Endothelial cell of umbilical vein (primary cell): ENCODE measurements at regions not wholly inside any gene's neighbourhood (a gene's known extent, or its start where the extent isn't known, plus 50 kb on each side); places are given as distances from the start of the nearest gene placed in this dataset.

Source experiments
- CTCF ChIP-seq, 2 donors: IDR thresholded peaks; 1 replicate in 1 of 2; 2 replicates in 1 of 2; pipeline ENCODE4 v1.5.1; 2011; ENCODE audit warnings: low read length in 2 of 2, mild to moderate bottlenecking in 2 of 2, moderate library complexity in 2 of 2, control low read depth in 1 of 2, inconsistent platforms in 1 of 2, low read depth in 1 of 2; ENCODE audit not compliant: insufficient read depth in 1 of 2; ENCODE audit errors: extremely low read depth in 1 of 2
- EZH2 ChIP-seq: IDR thresholded peaks from 2 replicates; pipeline ENCODE4 v1.6.1; 2012; ENCODE audit warnings: borderline replicate concordance, low read depth, mild to moderate bottlenecking, moderate library complexity, low read length, inconsistent platforms; ENCODE audit not compliant: severe bottlenecking
- GATA2 ChIP-seq: IDR thresholded peaks from 2 replicates; pipeline ENCODE4 v1.7.0; 2011; ENCODE audit warnings: low read depth, mild to moderate bottlenecking, moderate library complexity, mixed read lengths, low read length; ENCODE audit not compliant: insufficient read length, insufficient read depth
- JUN ChIP-seq: IDR thresholded peaks from 2 replicates; pipeline ENCODE4 v1.6.1; 2011; ENCODE audit warnings: borderline replicate concordance, low read depth; ENCODE audit not compliant: insufficient read length, insufficient read depth
- MYC ChIP-seq: IDR thresholded peaks from one replicate; pipeline ENCODE4 v1.6.1; 2011; ENCODE audit warnings: mild to moderate bottlenecking, low read depth, low read length
- POLR2A ChIP-seq: IDR thresholded peaks from 2 replicates; pipeline ENCODE4 v1.6.1; 2012; ENCODE audit warnings: low read depth, mild to moderate bottlenecking, control low read depth, low read length
- POLR2AphosphoS5 ChIP-seq: IDR thresholded peaks from 2 replicates; pipeline ENCODE4 v1.6.1; 2012; ENCODE audit warnings: low read depth, mild to moderate bottlenecking, control low read depth, low read length, moderate library complexity; ENCODE audit not compliant: insufficient read depth
- TF ChIP-seq, protein P1 (sequence below): IDR thresholded peaks from 2 replicates; pipeline ENCODE4 v1.6.1; 2011; ENCODE audit not compliant: insufficient read depth, insufficient read length

GRCh38 chr4:124146068-124146467 lies 566.5 kb downstream of the ANKRD50 start:
- TF ChIP-seq CTCF (IDR thresholded peaks at IDR 0.05; ENCODE audit: extremely low read depth in 1 of 2, insufficient read depth in 1 of 2, low read depth in 1 of 2, low read length in 2 of 2) (no peak), POLR2A (no peak), MYC (no peak), GATA2 (no peak), POLR2AphosphoS5 (no peak), JUN (no peak), EZH2 (no peak)
- TF ChIP-seq, protein P1, sequence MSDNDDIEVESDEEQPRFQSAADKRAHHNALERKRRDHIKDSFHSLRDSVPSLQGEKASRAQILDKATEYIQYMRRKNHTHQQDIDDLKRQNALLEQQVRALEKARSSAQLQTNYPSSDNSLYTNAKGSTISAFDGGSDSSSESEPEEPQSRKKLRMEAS, result no peak
